ENCODE measurements at regions not wholly inside any gene's neighbourhood (a gene's known extent, or its start where the extent isn't known, plus 50 kb on each side); places are given as distances from the start of the nearest gene placed in this dataset.

GRCh38 chr13:22092791-22093560 is 422.1 kb downstream of the FGF9 start:
- Histone ChIP-seq H3K9me3 (ENCODE audit: control insufficient read depth, insufficient read depth, low read length) (peaks cover 3% of the 10 kb centered on the region; the same call in 1 of the 2 replicates), H3K4me3 (ENCODE audit: low read depth, low read length) (no peak overlapping the region), H3K27me3 (ENCODE audit: control insufficient read depth, insufficient read depth, low read length) (no peaks in the 10 kb centered on the region), H3K27ac (ENCODE audit: low read depth, low read length) (peak overlapping the region; percentile 49)
- no peak for DNase-seq (ENCODE audit: low read depth, low spot score)
- ChIA-PET CTCF (no interaction called here), POLR2A (no interaction called here)
- TF ChIP-seq CTCF (IDR thresholded peaks at IDR 0.05; ENCODE audit: low read depth, low read length), result no peak

- CTCF ChIA-PET, result no interaction called here
- H3K9me3 ChIP-seq (ENCODE audit: control insufficient read depth, insufficient read depth, low read length), result peaks cover 3% of the 10 kb centered on the region; the same call in 1 of the 2 replicates
- POLR2A ChIA-PET, result no interaction called here
- DNase-seq (ENCODE audit: low read depth, low spot score), result no peak
- H3K27me3 ChIP-seq (ENCODE audit: control insufficient read depth, insufficient read depth, low read length), result no peaks in the 10 kb centered on the region
- H3K27ac ChIP-seq (ENCODE audit: low read depth, low read length), result no peak overlapping the region
- no peak overlapping the region for H3K4me3 ChIP-seq (ENCODE audit: low read depth, low read length)
- no peak for TF ChIP-seq CTCF (IDR thresholded peaks at IDR 0.05; ENCODE audit: low read depth, low read length)
Measured at GRCh38 chr13:22095794-22096193, 424.9 kb downstream of the FGF9 start.

GRCh38 chr13:22099585-22099984 is 428.7 kb downstream of the FGF9 start:
- Histone ChIP-seq H3K4me3 (ENCODE audit: low read depth, low read length) (no peak overlapping the region), H3K27me3 (ENCODE audit: control insufficient read depth, insufficient read depth, low read length) (no peaks in the 10 kb centered on the region), H3K9me3 (ENCODE audit: control insufficient read depth, insufficient read depth, low read length) (no peaks in the 10 kb centered on the region), H3K27ac (ENCODE audit: low read depth, low read length) (no peak overlapping the region)
- POLR2A ChIA-PET, result no interaction called here
- DNase-seq (ENCODE audit: low read depth, low spot score), result no peak
- no peak for TF ChIP-seq CTCF (IDR thresholded peaks at IDR 0.05; ENCODE audit: low read depth, low read length)
- CTCF ChIA-PET, result no interaction called here

GRCh38 chr13:22102271-22102670 is 431.4 kb downstream of the FGF9 start:
- no peak for TF ChIP-seq CTCF (IDR thresholded peaks at IDR 0.05; ENCODE audit: low read depth, low read length)
- DNase-seq (ENCODE audit: low read depth, low spot score), result no peak
- ChIA-PET CTCF (no interaction called here), POLR2A (no interaction called here)
- no peak overlapping the region for H3K27ac ChIP-seq (ENCODE audit: low read depth, low read length)
- H3K9me3 ChIP-seq (ENCODE audit: control insufficient read depth, insufficient read depth, low read length), result no peaks in the 10 kb centered on the region
- no peak overlapping the region for H3K4me3 ChIP-seq (ENCODE audit: low read depth, low read length)
- H3K27me3 ChIP-seq (ENCODE audit: control insufficient read depth, insufficient read depth, low read length), result no peaks in the 10 kb centered on the region

GRCh38 chr13:22103046-22104027 is 432.5 kb downstream of the FGF9 start:
- TF ChIP-seq CTCF (IDR thresholded peaks at IDR 0.05; ENCODE audit: low read depth, low read length), result no peak
- no peaks in the 10 kb centered on the region for H3K27me3 ChIP-seq (ENCODE audit: control insufficient read depth, insufficient read depth, low read length)
- POLR2A ChIA-PET, result no interaction called here
- H3K4me3 ChIP-seq (ENCODE audit: low read depth, low read length), result no peak overlapping the region
- H3K9me3 ChIP-seq (ENCODE audit: control insufficient read depth, insufficient read depth, low read length), result no peaks in the 10 kb centered on the region
- no peak overlapping the region for H3K27ac ChIP-seq (ENCODE audit: low read depth, low read length)
- CTCF ChIA-PET, result no interaction called here
- no peak for DNase-seq (ENCODE audit: low read depth, low spot score)

Data from AG04450 (cell line).